Epithelial cell of prostate (primary cell): ENCODE measurements at regions not wholly inside any gene's neighbourhood (a gene's known extent, or its start where the extent isn't known, plus 50 kb on each side); places are given as distances from the start of the nearest gene placed in this dataset.

ENCODE experiments used
- DNase-seq: peaks from one replicate; pipeline ENCODE4 v3.0.0-alpha.2; 2011; ENCODE audit warnings: low read depth, low spot score
- H3K27ac ChIP-seq: fragments of 450-650 bp; 2 replicates; pipeline ENCODE4 v1.5.1; 2017; ENCODE audit warnings: mild to moderate bottlenecking

DNA sequence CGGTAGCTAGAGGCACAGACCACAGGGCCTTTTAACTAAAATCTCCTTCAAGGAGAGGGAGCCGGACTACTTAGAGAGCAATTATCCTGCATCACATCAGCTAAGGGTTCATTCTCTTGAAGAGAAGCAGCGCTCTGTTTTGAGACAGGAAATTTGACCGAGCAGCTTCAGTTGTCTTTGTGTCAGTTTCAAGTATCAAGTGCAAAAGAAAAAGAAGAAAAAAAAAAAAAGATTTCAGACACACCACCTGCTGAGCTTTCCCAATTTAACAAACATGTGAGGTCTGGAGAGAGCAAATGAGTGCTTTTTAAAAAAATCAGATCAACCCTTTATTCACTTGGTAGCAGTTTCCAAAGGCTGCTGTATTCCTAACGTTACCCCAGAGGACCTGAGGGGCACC lies 273.5 kb upstream of the POU3F2 start:
- DNase-seq, result no peak
- no peak overlapping the region for H3K27ac ChIP-seq

DNA sequence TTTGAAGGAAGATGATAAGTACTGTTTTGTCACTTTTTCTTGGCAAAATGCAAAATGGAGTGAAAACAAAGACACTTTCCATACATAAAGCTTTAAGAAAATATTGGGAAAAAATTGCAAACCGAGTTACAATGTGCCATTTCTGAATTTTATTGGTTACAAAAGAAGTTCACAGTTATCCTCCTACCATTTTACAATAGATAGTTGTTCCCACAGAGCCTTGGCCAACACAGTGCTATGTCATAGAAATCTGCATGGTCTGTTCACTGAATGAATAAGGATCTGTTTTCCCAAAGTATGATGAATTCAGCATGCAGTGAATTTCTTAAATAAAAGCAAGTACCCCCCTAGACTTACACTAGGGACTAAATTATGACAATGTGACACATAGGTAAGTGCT lies 268.2 kb upstream of the POU3F2 start:
- no peak for DNase-seq
- no peak overlapping the region for H3K27ac ChIP-seq

DNA sequence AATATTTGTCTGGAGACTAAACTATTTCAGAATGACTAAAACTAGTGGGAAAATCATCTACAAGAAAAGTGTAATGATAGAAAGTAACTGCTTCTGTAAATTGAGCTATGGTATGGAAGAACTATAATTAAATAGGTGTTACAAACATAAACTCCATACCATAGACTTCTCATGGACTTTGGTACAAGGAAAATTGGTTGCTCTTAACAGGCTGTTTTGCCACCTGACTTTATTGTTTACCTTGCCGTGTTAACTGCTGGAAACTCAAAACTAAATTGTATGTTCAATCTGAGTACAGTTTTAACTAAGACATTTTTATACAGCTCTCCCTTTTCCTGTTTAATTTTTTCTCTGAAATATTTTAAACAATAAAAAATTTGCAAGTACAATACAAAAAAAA lies 261.8 kb upstream of the POU3F2 start:
- no peak for DNase-seq
- no peak overlapping the region for H3K27ac ChIP-seq

DNA sequence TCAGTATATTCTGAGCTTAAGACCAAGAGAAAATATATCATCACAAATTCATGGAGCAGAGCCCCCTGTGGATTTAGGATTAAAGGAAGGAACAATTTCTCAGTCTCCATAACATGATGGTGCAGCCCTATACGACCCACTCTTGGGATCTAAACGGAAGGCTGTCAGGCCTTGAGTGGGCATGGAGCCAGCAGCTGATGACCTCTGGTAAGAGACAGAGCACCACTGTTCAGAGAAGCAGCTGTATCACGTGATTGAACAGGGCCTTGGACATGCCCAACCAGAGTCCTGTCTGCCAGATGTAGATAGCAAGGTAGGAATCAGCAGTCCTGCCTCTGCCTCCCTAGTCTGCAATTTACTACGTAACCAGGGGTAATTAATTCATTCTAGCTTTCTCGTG lies 259.4 kb upstream of the POU3F2 start:
- H3K27ac ChIP-seq, result no peak overlapping the region
- no peak for DNase-seq

DNA sequence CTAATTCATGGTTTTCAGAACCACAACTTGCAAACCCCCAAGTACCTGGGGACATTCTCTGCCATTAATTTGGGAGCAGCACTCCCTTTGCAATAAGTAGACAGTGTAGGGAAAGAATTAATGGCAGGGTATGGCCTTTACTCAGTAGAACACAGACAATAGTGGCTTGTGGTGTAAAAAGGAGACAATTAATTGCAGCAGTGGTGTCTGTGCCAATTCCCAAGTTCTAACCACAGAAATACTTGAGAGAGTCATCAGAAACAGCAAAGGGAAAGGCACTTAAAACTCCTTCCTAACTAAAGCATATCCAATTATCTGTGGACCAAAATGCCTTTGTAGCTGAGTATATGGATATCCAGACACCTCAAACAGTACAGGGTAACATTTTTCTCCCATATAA lies 257.6 kb upstream of the POU3F2 start:
- H3K27ac ChIP-seq, result no peak overlapping the region
- DNase-seq, result no peak

DNA sequence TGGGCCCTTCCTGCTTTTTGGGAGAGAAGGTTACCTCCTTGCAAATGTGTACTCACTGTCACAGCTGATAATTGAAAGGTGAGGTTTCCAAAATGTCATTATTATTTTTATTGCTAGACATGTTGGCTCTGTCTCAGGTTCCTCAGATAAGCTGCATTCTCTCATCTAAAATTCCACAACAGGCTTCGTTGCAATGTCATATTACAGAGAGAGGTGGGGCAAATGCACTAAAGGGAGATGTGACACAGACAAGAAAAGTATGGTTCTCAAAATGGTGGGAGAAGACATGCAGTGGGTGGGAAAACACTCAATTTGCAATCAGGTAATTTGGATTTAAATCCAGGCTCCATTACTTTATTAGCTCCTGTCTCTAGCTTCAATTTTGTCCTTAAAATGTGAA lies 256.4 kb upstream of the POU3F2 start:
- no peak overlapping the region for H3K27ac ChIP-seq
- DNase-seq, result no peak

DNA sequence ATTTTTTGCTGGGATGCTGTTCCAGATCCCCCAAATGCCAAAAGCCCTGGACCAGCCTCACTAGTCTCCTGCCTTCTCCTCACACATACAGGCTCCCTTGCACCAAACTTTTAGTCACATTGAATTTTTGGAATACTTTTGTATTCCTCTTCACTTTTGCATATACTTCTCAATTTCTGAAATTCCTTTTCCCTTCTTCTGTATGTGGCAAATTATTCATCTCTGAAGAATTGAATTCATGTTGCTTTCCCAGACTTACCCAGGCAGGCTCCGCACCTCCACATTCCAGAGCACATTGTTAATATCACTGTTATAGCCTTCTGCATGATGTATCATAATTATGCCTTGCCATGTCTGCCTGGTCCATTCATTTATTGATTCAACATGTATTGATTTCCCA lies 255.3 kb upstream of the POU3F2 start:
- H3K27ac ChIP-seq, result no peak overlapping the region

DNA sequence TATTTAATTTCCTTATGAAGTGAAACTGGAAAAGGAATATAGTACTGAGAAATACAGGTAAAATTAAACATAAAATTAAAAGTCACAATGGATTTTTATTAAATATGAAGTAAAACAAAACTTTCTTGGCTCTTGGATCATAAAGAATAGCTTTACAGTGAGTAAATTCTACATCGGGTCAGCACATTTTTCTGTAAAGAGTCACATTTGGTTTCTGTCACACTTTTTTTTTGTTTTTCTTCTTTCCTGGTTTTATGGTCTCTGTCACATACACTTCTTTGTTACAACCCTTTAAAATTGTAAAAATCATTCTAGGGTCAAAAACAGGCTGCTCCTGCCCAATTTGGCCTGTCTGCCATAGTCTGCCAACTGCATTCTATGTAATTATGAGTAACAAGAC lies 254.4 kb upstream of the POU3F2 start:
- no peak overlapping the region for H3K27ac ChIP-seq
- DNase-seq, result no peak

More for the DNA sequence above, 255.3 kb upstream of the POU3F2 start:
- no peak for DNase-seq

DNA sequence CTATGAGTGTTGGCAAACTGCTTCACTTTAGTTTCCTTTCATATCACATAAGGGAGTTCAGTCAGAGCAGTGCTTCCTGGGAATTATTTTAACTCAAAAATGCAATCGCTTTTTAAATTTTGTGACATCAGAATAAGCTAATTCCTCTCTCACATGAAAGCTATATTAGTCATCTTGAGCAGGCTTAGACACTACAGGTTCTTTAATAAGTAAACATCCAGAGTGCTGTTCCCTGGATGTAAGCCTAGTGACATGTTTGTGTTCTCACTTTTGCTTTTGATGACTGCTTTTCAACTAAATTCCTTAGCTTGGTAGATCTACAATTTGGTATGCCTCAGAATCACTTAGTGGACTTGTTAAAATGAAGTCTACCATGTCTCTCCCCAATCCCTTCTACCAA lies 252.7 kb upstream of the POU3F2 start:
- DNase-seq, result no peak
- no peak overlapping the region for H3K27ac ChIP-seq

DNA sequence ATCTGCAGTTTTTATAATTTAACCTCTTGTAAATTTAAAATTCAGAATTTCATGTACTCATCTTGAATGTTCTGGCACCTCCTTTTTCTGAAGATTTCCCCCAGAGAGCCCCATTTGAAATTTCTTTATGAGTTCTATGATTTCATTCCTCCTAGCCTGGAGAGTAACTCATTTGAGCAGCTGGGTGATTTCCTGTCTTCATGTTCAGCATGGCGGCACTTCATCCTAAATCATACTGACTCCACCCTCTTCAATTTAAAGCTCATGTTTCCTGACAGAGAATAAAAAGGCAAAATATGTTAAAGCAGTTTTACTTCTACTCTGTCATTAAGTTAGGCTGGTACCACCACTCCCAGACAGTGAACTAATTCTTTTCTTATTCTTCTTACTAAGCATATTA lies 250.9 kb upstream of the POU3F2 start:
- H3K27ac ChIP-seq, result no peak overlapping the region
- DNase-seq, result no peak

DNA sequence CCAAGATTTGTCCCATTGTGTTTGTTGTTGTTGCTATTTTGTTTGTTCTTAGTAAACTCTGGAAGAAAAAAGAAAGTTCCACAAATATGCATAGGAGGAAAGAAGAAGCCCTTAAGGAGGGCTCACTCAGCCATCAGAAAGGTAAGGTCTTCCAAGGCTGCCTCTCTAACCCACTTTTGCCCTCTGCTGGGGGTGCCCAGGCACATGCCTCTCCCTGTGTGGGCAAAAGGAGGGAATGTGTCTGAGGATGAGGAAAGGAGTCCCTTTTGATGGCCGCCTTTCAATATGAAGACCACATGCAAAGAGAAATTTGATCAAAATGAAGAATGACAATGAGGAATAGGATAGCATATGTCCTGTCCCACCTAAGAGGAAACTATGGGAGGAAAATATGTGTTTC lies 248.2 kb upstream of the POU3F2 start:
- no peak for DNase-seq

DNA sequence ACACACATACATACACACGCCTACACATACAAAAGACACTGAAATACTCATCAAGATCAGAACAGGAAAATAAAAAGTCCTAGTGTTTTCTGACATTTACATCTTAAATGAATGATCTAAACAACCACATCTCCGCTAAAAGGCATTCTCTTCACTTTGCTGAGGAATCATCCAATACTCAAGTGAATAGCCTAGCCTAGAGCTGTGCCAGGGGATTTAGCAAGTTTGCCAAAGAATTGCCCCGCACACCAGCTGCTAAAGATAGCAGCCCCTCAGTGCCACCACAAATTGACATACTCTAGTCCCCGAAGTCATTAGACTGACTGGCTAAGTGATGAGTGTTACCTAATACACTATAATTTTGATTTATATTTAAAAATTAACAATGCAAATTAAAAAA lies 246.8 kb upstream of the POU3F2 start:
- DNase-seq, result no peak
- H3K27ac ChIP-seq, result no peak overlapping the region

More for the DNA sequence above, 248.2 kb upstream of the POU3F2 start:
- H3K27ac ChIP-seq, result no peak overlapping the region

DNA sequence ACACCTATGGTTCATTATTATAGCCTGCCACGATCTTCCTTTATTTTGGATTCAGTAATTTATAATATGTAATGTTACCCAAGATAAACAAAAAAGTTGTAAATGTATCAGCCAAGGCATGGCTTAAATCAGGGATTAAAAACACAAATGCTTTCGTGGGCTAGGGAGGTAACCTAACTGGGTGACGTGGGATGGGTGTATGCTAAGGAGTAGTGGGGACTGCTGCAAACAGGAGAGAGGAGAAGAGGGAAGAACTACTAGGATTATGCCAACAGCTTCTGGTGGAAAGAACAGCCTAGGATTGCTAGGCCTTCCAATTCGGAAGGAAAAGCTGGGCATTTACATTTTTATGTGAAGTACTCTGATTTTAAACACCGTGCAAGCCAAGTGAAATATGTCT lies 244.8 kb upstream of the POU3F2 start:
- no peak for DNase-seq
- no peak overlapping the region for H3K27ac ChIP-seq

DNA sequence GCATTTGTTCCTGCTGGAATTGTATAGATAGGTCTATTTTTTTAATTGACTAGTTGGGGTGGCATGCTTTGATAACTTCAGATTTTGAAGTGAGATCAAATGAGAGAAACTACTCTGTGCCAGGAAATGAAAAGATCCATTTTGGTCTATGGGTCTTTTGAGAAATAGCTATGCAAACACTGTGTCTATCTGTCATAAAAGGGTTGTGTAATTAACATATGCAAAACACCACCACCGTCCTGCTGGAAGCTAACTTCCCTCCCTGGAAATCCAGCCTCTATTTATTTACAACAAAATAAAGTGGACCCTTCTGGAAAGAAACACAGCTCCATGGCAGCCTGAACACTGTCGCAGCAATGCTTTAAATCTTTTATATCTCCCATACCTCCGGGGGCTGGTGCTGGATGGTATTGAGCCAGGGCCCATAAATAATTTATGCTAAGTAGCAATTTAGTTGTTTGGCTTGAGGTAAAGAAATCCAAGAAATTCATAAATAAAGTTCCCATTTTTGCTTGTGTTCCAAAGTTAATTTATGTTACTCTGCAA lies 244.2 kb upstream of the POU3F2 start:
- no peak overlapping the region for H3K27ac ChIP-seq
- no peak for DNase-seq

DNA sequence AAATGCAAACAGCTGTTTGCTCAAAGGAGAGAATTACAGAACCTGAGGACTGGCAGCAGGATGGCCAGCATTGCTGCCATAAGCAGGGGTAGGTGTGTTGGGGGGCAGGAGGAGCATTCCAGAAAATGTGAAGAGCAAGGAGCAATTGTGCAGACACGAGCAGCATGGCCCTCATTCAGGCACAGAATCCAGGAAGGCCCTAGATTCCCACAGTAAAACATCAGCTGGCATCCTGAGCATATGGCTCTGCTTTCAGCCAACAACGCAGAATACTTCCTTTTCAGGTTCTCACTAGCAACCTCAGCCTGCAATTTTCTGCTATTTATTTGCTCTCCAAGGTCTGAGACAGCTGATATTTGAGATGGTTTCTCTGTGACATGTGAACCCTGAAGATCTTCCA lies 243.4 kb upstream of the POU3F2 start:
- DNase-seq, result no peak
- no peak overlapping the region for H3K27ac ChIP-seq

DNA sequence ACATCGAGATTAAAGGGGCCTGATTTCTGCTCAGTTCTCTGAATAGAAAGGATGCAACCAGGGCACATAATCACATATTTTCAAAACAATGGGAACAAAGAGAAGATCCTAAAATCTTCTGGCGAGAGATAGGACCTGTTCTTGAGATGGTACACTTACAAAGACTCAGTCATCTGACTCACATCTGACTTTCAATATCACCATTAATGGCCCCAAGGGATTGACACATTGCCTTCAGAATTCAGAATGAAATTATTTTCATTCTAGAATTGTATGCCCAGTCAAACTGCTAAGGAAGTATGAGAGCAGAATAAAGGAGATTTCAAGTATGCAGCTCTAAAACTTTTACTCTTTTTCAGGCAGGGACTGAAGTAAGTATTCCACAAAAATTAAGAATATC lies 240.7 kb upstream of the POU3F2 start:
- DNase-seq, result no peak
- H3K27ac ChIP-seq, result no peak overlapping the region

DNA sequence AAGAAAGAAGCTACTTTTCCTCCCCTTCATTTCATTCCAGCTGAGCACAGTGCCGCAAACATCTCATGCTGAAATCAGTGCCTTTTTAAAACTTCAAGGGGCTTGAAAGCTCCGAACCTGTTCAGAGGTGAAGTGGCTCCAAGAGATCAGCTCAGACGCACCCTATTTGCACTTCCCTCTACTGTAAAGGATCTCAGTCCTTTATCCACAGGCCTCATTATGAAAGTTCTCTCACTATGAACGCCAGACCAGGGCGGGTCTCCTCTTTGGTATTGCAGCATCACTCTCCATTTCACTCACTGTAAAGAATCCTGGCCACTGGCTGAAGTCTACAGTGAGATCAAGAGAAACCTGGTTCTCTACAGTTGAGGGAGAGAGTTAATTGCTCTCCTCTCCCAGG lies 232.7 kb upstream of the POU3F2 start:
- H3K27ac ChIP-seq, result no peak overlapping the region

DNA sequence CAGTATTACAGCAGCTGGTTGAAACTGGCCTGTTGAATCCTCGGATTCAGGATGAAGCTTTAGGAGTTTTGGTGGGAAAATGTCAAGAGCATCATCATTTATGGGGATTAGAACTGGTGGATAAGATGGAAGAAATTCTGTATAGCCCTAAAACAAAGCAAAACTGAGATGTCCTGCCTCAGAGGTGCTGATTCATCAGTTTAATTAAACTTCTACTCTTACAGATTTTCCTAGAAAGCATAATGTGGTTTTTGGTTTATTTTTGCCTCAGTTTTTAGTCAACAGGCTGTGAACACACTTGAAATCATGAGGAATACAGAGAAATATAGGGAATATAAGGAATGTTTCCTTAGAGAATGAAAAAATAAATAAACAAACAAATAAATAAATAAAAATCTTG lies 228.7 kb upstream of the POU3F2 start:
- H3K27ac ChIP-seq, result no peak overlapping the region
- no peak for DNase-seq

More for the DNA sequence above, 232.7 kb upstream of the POU3F2 start:
- no peak for DNase-seq

DNA sequence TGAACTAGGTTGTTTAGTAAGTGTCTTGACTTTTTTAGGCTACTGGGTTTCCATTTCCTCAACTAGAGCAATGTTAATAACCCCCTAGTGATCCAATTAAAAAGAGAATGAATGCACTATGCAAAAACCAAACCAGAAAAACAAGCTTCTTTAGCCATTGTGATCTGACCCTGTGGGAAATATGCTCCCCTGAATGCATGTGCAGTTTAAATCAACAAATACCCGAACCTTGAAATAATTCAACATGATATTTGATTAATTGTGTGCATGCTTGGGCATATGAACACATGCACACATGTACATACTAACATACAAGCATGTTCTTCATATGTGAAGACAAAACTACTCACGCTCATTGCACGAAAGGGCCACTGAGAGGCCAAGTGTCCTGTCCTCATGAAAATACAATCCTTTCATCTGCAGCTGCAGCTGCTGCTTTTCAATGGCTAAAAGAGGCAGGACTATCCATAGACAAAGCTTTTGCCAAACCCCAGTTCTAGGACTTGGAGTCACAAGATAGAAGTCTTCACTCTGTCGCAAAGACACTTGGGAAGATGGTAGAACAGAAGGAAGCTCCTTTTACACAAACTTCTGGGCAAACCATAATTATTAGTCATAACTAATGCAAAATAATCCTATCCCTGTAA lies 207.1 kb upstream of the POU3F2 start:
- no peak for DNase-seq

DNA sequence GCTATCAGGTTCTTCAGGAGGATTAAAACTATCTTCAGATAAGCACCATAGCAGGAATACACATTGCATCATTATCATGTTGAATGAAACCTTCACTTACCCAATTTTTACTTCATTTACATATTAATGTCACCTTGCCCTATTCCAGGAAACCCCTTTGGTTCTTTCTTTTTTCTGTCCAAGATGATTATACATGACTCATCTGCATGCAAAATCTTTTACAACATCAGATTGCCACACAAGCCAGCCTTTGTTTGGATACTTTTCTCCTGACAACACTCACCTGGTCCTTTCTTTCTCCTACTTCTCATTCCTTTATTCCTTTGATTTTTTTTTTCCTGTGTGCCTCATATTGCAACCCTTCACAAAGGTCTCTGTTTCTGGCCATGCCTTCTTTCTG lies 200.5 kb upstream of the POU3F2 start:
- DNase-seq, result no peak
- no peak overlapping the region for H3K27ac ChIP-seq

More for the DNA sequence above, 207.1 kb upstream of the POU3F2 start:
- no peak overlapping the region for H3K27ac ChIP-seq

DNA sequence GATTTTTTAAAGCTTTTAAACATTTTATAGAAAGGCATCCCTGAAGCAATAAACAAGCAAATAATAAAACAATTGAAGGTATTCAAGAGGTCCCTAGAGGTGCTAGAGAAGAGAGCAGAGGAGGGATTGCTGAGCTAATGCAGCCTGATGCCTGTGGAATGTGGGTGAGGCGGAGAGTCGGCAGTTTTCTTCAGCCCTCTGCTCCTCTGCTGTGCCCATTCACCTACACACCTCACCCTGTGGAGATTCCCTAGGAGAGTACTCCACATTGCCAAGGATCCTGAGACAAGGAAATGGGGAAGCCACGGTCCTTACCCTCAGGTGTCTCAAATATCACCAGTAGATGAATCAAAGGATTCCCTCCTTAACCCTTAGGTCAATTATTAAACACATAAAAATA lies 199.8 kb upstream of the POU3F2 start:
- H3K27ac ChIP-seq, result no peak overlapping the region
- no peak for DNase-seq

DNA sequence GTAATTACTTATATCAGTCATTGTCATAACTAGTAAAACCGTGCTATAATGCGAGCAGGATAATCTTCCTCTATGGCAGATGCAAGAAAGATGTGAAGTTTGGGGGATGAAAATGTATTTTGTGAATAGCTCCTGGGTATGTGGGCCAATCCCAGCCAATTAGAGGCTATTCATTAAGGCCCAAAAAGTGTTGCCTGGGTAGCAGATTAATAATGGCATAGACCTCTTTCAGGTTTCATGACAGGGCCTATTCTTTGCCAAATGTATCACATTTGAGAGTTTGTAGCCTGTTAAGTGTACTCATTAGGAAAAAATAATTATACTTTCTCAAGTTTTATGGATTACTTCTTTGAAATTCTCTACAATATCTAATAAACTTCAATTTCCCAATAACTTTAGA lies 199.2 kb upstream of the POU3F2 start:
- H3K27ac ChIP-seq, result no peak overlapping the region
- no peak for DNase-seq

DNA sequence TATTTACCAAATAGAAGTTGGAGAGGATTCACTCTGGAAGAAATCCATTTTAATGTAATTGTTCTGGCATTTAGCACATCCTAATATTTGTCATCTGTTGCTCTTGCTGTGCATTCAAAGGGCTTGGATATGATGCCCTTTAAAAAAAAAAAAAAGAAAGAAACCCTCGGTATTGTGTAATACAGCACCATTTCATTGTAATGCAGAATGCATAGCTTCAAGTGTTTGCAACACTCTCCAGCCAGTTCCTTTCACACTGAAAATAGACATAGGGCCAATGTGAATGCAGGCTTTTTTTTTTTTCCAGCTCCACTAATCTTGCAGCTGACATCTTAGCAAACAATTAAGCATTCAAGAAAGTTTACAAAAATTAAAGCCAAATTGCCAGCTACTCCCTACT lies 197.4 kb upstream of the POU3F2 start:
- H3K27ac ChIP-seq, result no peak overlapping the region
- no peak for DNase-seq
